ENCODE measurements at regions not wholly inside any gene's neighbourhood (a gene's known extent, or its start where the extent isn't known, plus 50 kb on each side); places are given as distances from the start of the nearest gene placed in this dataset.

DNA sequence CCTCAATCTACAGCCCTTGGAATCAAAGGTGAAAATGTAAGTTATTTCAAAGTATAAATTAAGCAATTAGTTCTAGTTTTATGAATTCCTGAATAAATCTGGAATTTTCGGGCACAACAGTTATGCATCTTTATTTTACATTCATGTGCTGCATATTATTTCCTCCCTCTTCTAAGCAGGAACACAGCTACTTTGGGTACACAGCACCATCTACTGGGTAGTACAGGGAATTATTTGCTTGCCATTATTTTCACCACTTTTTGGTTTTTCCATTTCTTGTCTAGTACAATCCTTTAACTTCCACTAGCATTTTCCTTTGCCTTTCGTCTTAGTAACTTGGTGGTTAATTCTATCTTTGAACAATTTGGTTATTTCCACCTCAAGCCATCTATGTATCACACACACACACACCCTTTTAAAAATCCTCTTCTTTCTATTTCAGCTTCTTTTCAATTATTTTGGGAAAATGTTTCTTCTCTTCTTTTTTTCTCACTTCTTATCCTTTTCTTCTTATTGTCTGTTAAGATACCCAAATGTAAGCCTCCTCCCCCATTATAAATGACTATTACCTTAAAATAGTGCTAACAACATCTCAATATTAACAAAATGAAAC, 451.0 kb downstream of the MFSD1 start:
- TF ChIP-seq, protein P1, sequence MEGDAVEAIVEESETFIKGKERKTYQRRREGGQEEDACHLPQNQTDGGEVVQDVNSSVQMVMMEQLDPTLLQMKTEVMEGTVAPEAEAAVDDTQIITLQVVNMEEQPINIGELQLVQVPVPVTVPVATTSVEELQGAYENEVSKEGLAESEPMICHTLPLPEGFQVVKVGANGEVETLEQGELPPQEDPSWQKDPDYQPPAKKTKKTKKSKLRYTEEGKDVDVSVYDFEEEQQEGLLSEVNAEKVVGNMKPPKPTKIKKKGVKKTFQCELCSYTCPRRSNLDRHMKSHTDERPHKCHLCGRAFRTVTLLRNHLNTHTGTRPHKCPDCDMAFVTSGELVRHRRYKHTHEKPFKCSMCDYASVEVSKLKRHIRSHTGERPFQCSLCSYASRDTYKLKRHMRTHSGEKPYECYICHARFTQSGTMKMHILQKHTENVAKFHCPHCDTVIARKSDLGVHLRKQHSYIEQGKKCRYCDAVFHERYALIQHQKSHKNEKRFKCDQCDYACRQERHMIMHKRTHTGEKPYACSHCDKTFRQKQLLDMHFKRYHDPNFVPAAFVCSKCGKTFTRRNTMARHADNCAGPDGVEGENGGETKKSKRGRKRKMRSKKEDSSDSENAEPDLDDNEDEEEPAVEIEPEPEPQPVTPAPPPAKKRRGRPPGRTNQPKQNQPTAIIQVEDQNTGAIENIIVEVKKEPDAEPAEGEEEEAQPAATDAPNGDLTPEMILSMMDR (IDR thresholded peaks at IDR 0.05; ENCODE audit: insufficient read depth, low read length, poor library complexity, severe bottlenecking), result peak; percentile 38
- TF ChIP-seq EZH2phosphoT487 (conservative IDR thresholded peaks at IDR 0.05; ENCODE audit: low read length), result no peak
- no peaks in the 10 kb centered on the region for H3K36me3 ChIP-seq (ENCODE audit: low read length)
- H3K79me2 ChIP-seq (ENCODE audit: insufficient read depth, low read length), result no peaks in the 10 kb centered on the region
- no peaks in the 10 kb centered on the region for H3F3A ChIP-seq (ENCODE audit: insufficient read depth)
- no peak overlapping the region for H3K9ac ChIP-seq (ENCODE audit: low read length)
- no peak overlapping the region for H3K4me2 ChIP-seq (ENCODE audit: low read depth, low read length, poor library complexity, severe bottlenecking)
- peaks cover 5% of the 10 kb centered on the region; the same call in 1 of the 2 replicates for H3K9me3 ChIP-seq (ENCODE audit: insufficient read depth, low read length)
- no peak overlapping the region for H2AFZ ChIP-seq (ENCODE audit: low read depth, low read length, severe bottlenecking)
- no peaks in the 10 kb centered on the region for H4K20me1 ChIP-seq (ENCODE audit: low read depth, low read length)
- H3K27ac ChIP-seq (ENCODE audit: low read depth, low read length), result no peak overlapping the region
- H3K9me2 ChIP-seq (replicated peaks; ENCODE audit: insufficient read depth, low read length), result no peaks in the 10 kb centered on the region
- H3K27me3 ChIP-seq (ENCODE audit: low read length), result no peaks in the 10 kb centered on the region
- no peak overlapping the region for H3K4me3 ChIP-seq (ENCODE audit: insufficient read depth, low read length, poor library complexity, severe bottlenecking)

DNA sequence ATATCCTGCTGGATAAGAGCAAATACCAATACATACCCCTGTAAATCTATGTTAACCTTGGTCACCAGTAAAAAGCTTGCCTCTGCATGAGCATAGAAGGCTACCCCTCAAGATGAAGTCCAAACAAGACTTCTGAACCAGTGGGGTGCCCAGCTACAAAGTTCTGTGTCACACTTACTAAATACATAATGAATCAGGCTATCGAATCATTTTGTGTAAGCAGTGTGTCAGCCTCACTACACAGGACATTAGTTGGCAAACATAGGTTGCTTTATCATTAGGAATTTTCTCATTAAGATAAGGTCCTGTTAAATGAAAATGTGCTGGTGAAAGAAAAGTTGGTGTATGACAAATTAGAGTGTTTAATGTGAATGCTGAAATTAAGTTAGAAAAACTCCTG, 452.0 kb downstream of the MFSD1 start:
- Histone ChIP-seq H3K4me2 (ENCODE audit: low read depth, low read length, poor library complexity, severe bottlenecking) (no peak overlapping the region), H3K27me3 (ENCODE audit: low read length) (no peaks in the 10 kb centered on the region), H3K9ac (ENCODE audit: low read length) (no peak overlapping the region), H3K9me3 (ENCODE audit: insufficient read depth, low read length) (peaks cover 5% of the 10 kb centered on the region; the same call in 1 of the 2 replicates), H3F3A (ENCODE audit: insufficient read depth) (no peaks in the 10 kb centered on the region), H3K79me2 (ENCODE audit: insufficient read depth, low read length) (no peaks in the 10 kb centered on the region), H3K36me3 (ENCODE audit: low read length) (no peaks in the 10 kb centered on the region), H3K4me3 (ENCODE audit: insufficient read depth, low read length, poor library complexity, severe bottlenecking) (no peak overlapping the region), H3K9me2 (replicated peaks; ENCODE audit: insufficient read depth, low read length) (no peaks in the 10 kb centered on the region), H4K20me1 (ENCODE audit: low read depth, low read length) (no peaks in the 10 kb centered on the region), H2AFZ (ENCODE audit: low read depth, low read length, severe bottlenecking) (no peak overlapping the region), H3K27ac (ENCODE audit: low read depth, low read length) (no peak overlapping the region)
- TF ChIP-seq, protein P1 (IDR thresholded peaks at IDR 0.05; ENCODE audit: insufficient read depth, low read length, poor library complexity, severe bottlenecking), result no peak
- no peak for TF ChIP-seq EZH2phosphoT487 (conservative IDR thresholded peaks at IDR 0.05; ENCODE audit: low read length)

DNA sequence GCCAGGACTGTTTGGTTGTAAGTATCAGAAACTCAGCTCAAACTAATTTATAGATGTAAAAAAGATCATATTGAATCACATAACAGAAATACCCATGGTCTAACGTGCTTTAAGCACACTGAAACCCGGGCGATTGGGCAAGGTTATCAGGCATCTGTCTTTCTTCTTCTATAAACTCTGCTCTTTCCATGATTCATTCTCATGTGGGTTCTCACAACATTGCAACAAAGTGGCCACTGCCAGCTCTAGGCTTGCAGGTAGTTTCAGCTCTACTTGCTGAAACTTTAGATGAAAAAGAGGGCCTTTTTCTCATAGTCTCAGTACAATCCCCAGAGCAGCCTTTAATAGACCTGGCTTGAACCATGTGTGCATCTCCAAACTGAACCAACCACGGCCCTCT, 456.1 kb downstream of the MFSD1 start:
- no peaks in the 10 kb centered on the region; the same call in 1 of the 2 replicates for H3K9me3 ChIP-seq (ENCODE audit: insufficient read depth, low read length)
- no peaks in the 10 kb centered on the region for H3K36me3 ChIP-seq (ENCODE audit: low read length)
- no peaks in the 10 kb centered on the region for H3K79me2 ChIP-seq (ENCODE audit: insufficient read depth, low read length)
- no peaks in the 10 kb centered on the region for H3K9me2 ChIP-seq (replicated peaks; ENCODE audit: insufficient read depth, low read length)
- TF ChIP-seq, protein P1 (IDR thresholded peaks at IDR 0.05; ENCODE audit: insufficient read depth, low read length, poor library complexity, severe bottlenecking), result no peak
- TF ChIP-seq EZH2phosphoT487 (conservative IDR thresholded peaks at IDR 0.05; ENCODE audit: low read length), result no peak
- no peak overlapping the region for H3K4me2 ChIP-seq (ENCODE audit: low read depth, low read length, poor library complexity, severe bottlenecking)
- H3K27ac ChIP-seq (ENCODE audit: low read depth, low read length), result no peak overlapping the region
- no peak overlapping the region for H3K4me3 ChIP-seq (ENCODE audit: insufficient read depth, low read length, poor library complexity, severe bottlenecking)
- no peaks in the 10 kb centered on the region for H3F3A ChIP-seq (ENCODE audit: insufficient read depth)
- H3K27me3 ChIP-seq (ENCODE audit: low read length), result no peaks in the 10 kb centered on the region
- H3K9ac ChIP-seq (ENCODE audit: low read length), result no peak overlapping the region
- no peaks in the 10 kb centered on the region for H4K20me1 ChIP-seq (ENCODE audit: low read depth, low read length)
- no peak overlapping the region for H2AFZ ChIP-seq (ENCODE audit: low read depth, low read length, severe bottlenecking)

All from SU-DHL-6 (cell line).